ENCODE measurements at regions not wholly inside any gene's neighbourhood (a gene's known extent, or its start where the extent isn't known, plus 50 kb on each side); places are given as distances from the start of the nearest gene placed in this dataset.

GRCh38 chr6:163646133-163646532, 231.6 kb downstream of the QKI start:
- TF ChIP-seq CTCF (IDR thresholded peaks at IDR 0.05; ENCODE audit: low read depth, low read length) (no peak), EZH2phosphoT487 (IDR thresholded peaks at IDR 0.05; ENCODE audit: low read depth) (no peak)
